Cardiac fibroblast (primary cell): ENCODE measurements at regions not wholly inside any gene's neighbourhood (a gene's known extent, or its start where the extent isn't known, plus 50 kb on each side); places are given as distances from the start of the nearest gene placed in this dataset.
A peak's percentile ranks its signal among the peaks of the same experiment; 100 is the strongest.
"Not testable (repeated sequence)": the region's sequence is repeated elsewhere in the genome, so short reads cannot be mapped to it uniquely, and the experiment has no call there.

Experiments
- DNase-seq, 2 donors: peaks; one replicate each; pipeline versions ENCODE4 v3.0.0 to v3.0.0-alpha.2; 2010; ENCODE audit warnings: low read depth in 2 of 2
- H3K4me3 ChIP-seq, 2 donors: replicated peaks in 1 of 2; 1 replicate in 1 of 2; 2 replicates in 1 of 2; pipeline ENCODE4 v1.5.1; 2011; ENCODE audit warnings: low read depth in 2 of 2, low read length in 2 of 2, mild to moderate bottlenecking in 2 of 2, moderate library complexity in 1 of 2
- TF ChIP-seq, protein P1 (sequence below): IDR thresholded peaks from one replicate; pipeline ENCODE4 v1.5.1; 2011; ENCODE audit warnings: low read depth, mild to moderate bottlenecking, low read length, inconsistent platforms

DNA sequence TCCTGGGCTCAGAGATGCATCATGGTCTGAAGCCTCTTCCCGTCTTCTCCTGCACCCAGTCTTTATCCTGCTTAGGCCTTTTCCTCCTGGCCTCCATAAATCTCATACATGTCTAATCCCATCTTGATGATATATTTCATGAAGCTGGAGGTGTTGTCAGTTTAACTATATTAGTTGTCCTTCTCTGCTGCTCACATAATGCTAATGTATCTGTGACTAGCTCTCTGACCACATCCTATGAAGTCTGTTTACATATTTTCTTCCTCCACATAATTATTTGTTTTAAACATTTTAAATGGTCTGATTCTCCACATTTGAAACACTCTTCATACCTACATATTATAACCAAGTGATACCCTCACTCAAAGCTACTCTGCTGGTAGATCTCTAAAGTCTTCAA, 315.2 kb upstream of the RND3 start:
- no peak overlapping the region for H3K4me3 ChIP-seq
- TF ChIP-seq, protein P1, sequence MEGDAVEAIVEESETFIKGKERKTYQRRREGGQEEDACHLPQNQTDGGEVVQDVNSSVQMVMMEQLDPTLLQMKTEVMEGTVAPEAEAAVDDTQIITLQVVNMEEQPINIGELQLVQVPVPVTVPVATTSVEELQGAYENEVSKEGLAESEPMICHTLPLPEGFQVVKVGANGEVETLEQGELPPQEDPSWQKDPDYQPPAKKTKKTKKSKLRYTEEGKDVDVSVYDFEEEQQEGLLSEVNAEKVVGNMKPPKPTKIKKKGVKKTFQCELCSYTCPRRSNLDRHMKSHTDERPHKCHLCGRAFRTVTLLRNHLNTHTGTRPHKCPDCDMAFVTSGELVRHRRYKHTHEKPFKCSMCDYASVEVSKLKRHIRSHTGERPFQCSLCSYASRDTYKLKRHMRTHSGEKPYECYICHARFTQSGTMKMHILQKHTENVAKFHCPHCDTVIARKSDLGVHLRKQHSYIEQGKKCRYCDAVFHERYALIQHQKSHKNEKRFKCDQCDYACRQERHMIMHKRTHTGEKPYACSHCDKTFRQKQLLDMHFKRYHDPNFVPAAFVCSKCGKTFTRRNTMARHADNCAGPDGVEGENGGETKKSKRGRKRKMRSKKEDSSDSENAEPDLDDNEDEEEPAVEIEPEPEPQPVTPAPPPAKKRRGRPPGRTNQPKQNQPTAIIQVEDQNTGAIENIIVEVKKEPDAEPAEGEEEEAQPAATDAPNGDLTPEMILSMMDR = no peak
- DNase-seq = no peak

DNA sequence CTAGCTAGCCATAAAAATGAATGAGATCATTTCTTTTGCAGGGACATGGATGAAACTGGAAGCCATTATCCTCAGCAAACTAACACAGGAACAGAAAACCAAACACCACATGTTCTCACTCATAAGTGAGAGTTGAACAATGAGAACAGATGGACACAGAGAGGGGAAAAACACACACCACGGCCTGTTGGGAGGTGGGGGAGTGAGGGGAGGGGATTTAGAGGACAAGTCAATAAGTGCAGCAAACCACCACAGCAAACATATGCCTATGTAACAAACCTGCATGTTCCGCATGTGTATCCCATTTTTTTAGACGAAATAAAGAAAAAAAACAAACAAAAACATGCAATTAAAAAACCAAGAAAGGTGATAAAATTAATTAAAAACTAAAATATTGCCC, 308.8 kb upstream of the RND3 start:
- not testable (repeated sequence) for H3K4me3 ChIP-seq

DNA sequence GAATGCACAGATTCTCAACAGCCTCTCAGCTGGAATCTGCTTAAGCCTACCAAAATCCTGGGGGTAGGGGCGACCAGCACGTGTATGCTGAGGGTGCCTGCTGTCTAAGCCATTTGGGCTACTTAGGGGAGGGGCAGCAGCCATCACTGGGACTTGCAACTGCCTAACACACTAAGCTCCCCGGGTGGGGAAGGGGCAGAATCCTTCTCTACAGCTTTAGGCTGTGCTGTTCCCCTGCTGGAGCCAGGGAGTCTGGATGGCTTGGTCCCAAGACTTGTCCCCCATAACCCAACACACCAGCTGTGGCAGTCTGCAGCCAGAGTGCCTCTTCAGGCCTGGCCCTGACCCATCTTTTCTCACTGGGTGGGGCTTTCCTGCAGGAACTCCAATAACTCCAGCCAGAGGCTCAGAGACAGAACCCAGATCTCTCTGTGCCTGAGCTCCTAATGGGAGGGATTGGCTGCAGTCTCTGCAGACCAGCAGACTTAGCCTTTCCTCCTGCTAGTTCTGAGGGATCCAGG, 305.4 kb upstream of the RND3 start:
- TF ChIP-seq, protein P1 = no peak
- no peak for DNase-seq
- no peak overlapping the region for H3K4me3 ChIP-seq

More for the DNA sequence above, 308.8 kb upstream of the RND3 start:
- not testable (repeated sequence) for DNase-seq

DNA sequence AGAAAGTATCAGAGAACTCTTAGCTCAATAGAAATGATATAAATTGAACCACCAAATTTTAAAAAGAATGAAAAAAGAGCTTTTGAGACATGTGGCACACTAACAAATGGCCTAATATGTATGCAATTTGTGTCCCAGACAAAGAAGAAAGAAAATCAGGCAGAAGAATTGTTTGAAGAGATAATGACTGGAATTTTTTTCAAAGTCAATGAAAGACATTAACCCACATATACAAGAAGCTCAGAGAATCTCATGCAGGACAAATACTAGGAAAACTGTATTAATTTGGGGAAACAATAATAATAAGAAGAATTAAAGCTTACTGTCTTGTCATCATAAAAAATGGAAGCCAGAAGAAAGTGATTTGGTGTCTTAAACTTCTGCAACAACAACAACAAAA, 304.1 kb upstream of the RND3 start:
- TF ChIP-seq, protein P1 = no peak
- no peak for DNase-seq
- no peak overlapping the region for H3K4me3 ChIP-seq

- H3K4me3 ChIP-seq = no peak overlapping the region
These were observed 302.0 kb upstream of the RND3 start for GRCh38 chr2:150789376-150789905.

DNA sequence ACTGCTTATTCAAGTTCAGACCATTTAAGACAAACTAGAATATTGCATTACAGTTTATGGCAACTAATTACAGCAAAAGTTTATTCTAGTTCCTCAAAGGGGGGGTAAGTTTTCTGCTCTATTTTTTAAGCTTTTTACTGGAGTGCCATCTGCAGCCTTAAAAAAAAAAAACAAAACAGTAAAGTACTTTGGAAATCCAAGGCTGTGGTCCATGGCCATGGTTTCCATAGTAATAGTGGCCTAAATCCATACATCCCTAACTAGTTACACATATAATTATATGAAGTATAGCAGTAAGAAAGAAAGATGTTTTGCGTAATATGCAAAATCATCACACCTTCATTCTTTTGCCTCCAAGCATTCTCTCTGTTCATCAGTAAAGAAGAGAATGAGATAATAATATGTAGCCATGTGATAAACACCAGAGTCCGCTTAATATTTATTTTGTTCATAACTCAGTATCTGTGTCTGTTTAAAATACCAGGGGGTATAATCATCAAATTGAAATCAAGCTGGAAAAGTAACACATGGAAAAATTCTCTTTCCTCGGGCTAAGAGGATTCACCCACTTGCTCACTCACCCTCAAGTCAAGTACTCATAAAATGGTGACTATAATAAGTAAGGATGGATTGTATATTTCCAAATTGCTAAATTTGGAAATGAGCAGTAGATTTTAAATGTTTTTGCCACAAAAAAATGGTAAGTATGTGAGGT, 301.1 kb upstream of the RND3 start:
- TF ChIP-seq, protein P1 = no peak
- DNase-seq = no peak

More at GRCh38 chr2:150789376-150789905, 302.0 kb upstream of the RND3 start:
- DNase-seq = peak; percentile 58 to 79
- TF ChIP-seq, protein P1 = no peak

DNA sequence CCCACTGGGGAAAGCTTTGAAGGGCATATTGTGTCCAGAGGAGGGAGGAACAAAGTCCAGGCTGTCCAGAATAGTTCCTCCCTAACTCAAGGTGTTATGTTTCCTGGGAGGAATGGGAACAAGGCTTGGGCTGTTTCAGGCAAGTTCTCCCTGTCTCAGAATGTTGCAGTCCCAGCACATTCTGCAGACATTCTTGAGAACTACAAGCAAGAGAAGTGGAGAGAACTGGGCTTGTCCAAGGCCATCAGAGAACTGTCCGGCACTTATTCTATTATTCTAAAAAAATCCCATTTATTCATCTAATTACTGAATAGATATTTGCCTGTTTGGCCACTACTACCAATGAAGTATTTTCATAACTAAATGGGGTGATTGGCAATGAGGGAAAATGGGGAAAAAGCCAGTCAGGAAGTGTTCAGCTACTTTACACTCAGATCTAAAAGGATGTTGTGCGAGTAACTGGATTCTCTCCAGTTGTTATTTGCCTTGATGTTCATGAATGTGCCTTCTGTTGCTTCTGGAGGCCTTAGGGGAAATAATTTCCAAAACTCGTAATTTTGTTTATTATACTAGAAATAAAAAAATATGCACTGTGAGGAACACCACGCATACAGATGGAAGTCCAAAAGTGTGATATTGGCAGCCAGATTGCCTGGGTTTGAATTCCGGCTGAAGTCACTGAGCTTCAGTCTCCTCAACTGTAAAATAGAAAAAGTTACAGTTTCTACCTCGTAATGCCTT, 300.1 kb upstream of the RND3 start:
- DNase-seq = no peak
- TF ChIP-seq, protein P1 = no peak
- H3K4me3 ChIP-seq = no peak overlapping the region

More for the DNA sequence above, 301.1 kb upstream of the RND3 start:
- no peak overlapping the region for H3K4me3 ChIP-seq
